ENCODE measurements at regions not wholly inside any gene's neighbourhood (a gene's known extent, or its start where the extent isn't known, plus 50 kb on each side); places are given as distances from the start of the nearest gene placed in this dataset.
A peak's percentile ranks its signal among the peaks of the same experiment; 100 is the strongest.

GRCh38 chr2:12658310-12658945 lies 58.3 kb upstream of the TRIB2 start:
- H3K36me3 ChIP-seq (replicated peaks in 1 of 2; ENCODE audit: insufficient read depth in 1 of 2, low read depth in 2 of 2) = no peaks in the 10 kb centered on the region
- H3K27ac ChIP-seq = peak overlapping the region in 3 of 4 donors; percentile 18 to 59 (median 45)
- ATAC-seq = peak; percentile 89
- no peak for DNase-seq
- TF ChIP-seq CTCF (IDR thresholded peaks at IDR 0.05) (no peak), POLR2A (IDR thresholded peaks at IDR 0.05) (no peak)
- 48 to 54% methylated on average over 3 of the region's 3 CpGs for WGBS, 2 donors
- intact Hi-C loops (cut with DNase I) = no loop called here
- peaks cover 15% of the 10 kb centered on the region for H3K4me1 ChIP-seq
- no peaks in the 10 kb centered on the region for H3K27me3 ChIP-seq
- no peak overlapping the region for H3K4me3 ChIP-seq
- no peaks in the 10 kb centered on the region for H3K9me3 ChIP-seq

GRCh38 chr2:12661489-12661888 lies 55.2 kb upstream of the TRIB2 start:
- Histone ChIP-seq H3K4me1 (peaks cover 15% of the 10 kb centered on the region), H3K4me3 (no peak overlapping the region), H3K9me3 (peaks cover 0 to 1% (median 0%) of the 10 kb centered on the region in 3 donors), H3K27me3 (no peaks in the 10 kb centered on the region), H3K27ac (no peak overlapping the region), H3K36me3 (replicated peaks in 1 of 2; ENCODE audit: insufficient read depth in 1 of 2, low read depth in 2 of 2) (no peaks in the 10 kb centered on the region)
- ATAC-seq = no peak
- 68 to 72% methylated on average over 1 of the region's 1 CpG for WGBS, 2 donors
- no peak for DNase-seq
- TF ChIP-seq CTCF (IDR thresholded peaks at IDR 0.05) = no peak
- no peak for TF ChIP-seq POLR2A (IDR thresholded peaks at IDR 0.05)
- intact Hi-C loops (cut with DNase I) = no loop called here

GRCh38 chr2:12663306-12664037 lies 53.3 kb upstream of the TRIB2 start:
- intact Hi-C loops (cut with DNase I) = no loop called here
- no peak for TF ChIP-seq CTCF (IDR thresholded peaks at IDR 0.05)
- TF ChIP-seq POLR2A (IDR thresholded peaks at IDR 0.05) = no peak
- no peak overlapping the region for H3K27ac ChIP-seq
- H3K4me3 ChIP-seq = no peak overlapping the region
- H3K27me3 ChIP-seq = no peaks in the 10 kb centered on the region
- peaks cover 0 to 3% (median 0%) of the 10 kb centered on the region in 3 donors for H3K9me3 ChIP-seq
- H3K36me3 ChIP-seq (replicated peaks in 1 of 2; ENCODE audit: insufficient read depth in 1 of 2, low read depth in 2 of 2) = no peaks in the 10 kb centered on the region
- ATAC-seq = peak; percentile 30
- DNase-seq = no peak
- H3K4me1 ChIP-seq = peaks cover 3% of the 10 kb centered on the region
- 58 to 63% methylated on average over 11 of the region's 11 CpGs for WGBS, 2 donors

GRCh38 chr2:12665334-12665733 lies 51.4 kb upstream of the TRIB2 start:
- intact Hi-C loops (cut with DNase I) = no loop called here
- H3K4me1 ChIP-seq = no peaks in the 10 kb centered on the region
- TF ChIP-seq POLR2A (IDR thresholded peaks at IDR 0.05) = no peak
- no peak for TF ChIP-seq CTCF (IDR thresholded peaks at IDR 0.05)
- H3K27ac ChIP-seq = no peak overlapping the region
- H3K4me3 ChIP-seq = no peak overlapping the region
- no peaks in the 10 kb centered on the region for H3K27me3 ChIP-seq
- H3K9me3 ChIP-seq = peaks cover 0 to 3% (median 0%) of the 10 kb centered on the region in 3 donors
- ATAC-seq = peak; percentile 48
- H3K36me3 ChIP-seq (replicated peaks in 1 of 2; ENCODE audit: insufficient read depth in 1 of 2, low read depth in 2 of 2) = no peaks in the 10 kb centered on the region
- DNase-seq = no peak

GRCh38 chr2:12666445-12666844 lies 50.3 kb upstream of the TRIB2 start:
- no peaks in the 10 kb centered on the region for H3K4me1 ChIP-seq
- TF ChIP-seq CTCF (IDR thresholded peaks at IDR 0.05) (no peak), POLR2A (IDR thresholded peaks at IDR 0.05) (no peak)
- no peaks in the 10 kb centered on the region for H3K36me3 ChIP-seq (replicated peaks in 1 of 2; ENCODE audit: insufficient read depth in 1 of 2, low read depth in 2 of 2)
- H3K27ac ChIP-seq = no peak overlapping the region
- H3K9me3 ChIP-seq = peaks cover 0 to 3% (median 0%) of the 10 kb centered on the region in 3 donors
- intact Hi-C loops (cut with DNase I) = no loop called here
- no peak for ATAC-seq
- H3K27me3 ChIP-seq = no peaks in the 10 kb centered on the region
- H3K4me3 ChIP-seq = no peak overlapping the region
- no peak for DNase-seq
